WTC11 (cell line): ENCODE measurements at regions not wholly inside any gene's neighbourhood (a gene's known extent, or its start where the extent isn't known, plus 50 kb on each side); places are given as distances from the start of the nearest gene placed in this dataset.

Source experiments
- ATAC-seq: fragments of 200-7000 bp; cut with Tn5 transposase; 2 replicates; pipeline ENCODE4 v1.10.0; 2021; ENCODE audit warnings: mild to moderate bottlenecking, moderate library complexity
- CTCF ChIA-PET: fragments of 300-600 bp; sonication (Branson Sonifier 250); formaldehyde crosslinking; loops from one replicate; lab custom pipeline; 2021; ENCODE audit warnings: antibody characterized with exemption; lab: Charles Lee
- POLR2A ChIA-PET: fragments of 350-600 bp; sonication (Branson Sonifier 250); formaldehyde crosslinking; loops from one replicate; lab custom pipeline; 2021; ENCODE audit warnings: antibody characterized with exemption; lab: Charles Lee
- DNase-seq: peaks from one replicate; pipeline ENCODE4 v3.0.0; 2021; ENCODE audit warnings: low spot score
- H3K27ac Mint-ChIP-seq: 2 replicates; pipeline ENCODE4 v1.8.0; 2021; ENCODE audit warnings: mixed read lengths
- H3K27me3 Mint-ChIP-seq: 2 replicates; pipeline ENCODE4 v1.8.0; 2021; ENCODE audit warnings: low read depth, mild to moderate bottlenecking, moderate library complexity, mixed read lengths
- H3K36me3 Mint-ChIP-seq: 2 replicates; pipeline ENCODE4 v1.8.0; 2021; ENCODE audit warnings: mixed read lengths
- H3K4me1 Mint-ChIP-seq: 2 replicates; pipeline ENCODE4 v1.8.0; 2022; ENCODE audit warnings: mixed read lengths
- H3K4me3 Mint-ChIP-seq: 2 replicates; pipeline ENCODE4 v1.8.0; 2021; ENCODE audit warnings: mild to moderate bottlenecking, moderate library complexity, mixed read lengths
- H3K9me3 Mint-ChIP-seq: 2 replicates; pipeline ENCODE4 v1.8.0; 2021; ENCODE audit warnings: mixed read lengths
- AR ChIP-seq: fragments of 250-450 bp; sonication (Bioruptor Pico); IDR thresholded peaks from 2 replicates; pipeline ENCODE4 v1.9.0; 2021; ENCODE audit warnings: mild to moderate bottlenecking
- ATF2 ChIP-seq: sonication (generic); formaldehyde crosslinking; IDR thresholded peaks from 2 replicates; pipeline ENCODE4 v1.8.1; 2022; ENCODE audit warnings: low read depth, missing genetic modification reagents, borderline replicate concordance
- CDX4 ChIP-seq: fragments of 250-450 bp; sonication (Bioruptor Pico); IDR thresholded peaks from 2 replicates; pipeline ENCODE4 v1.9.0; 2021; ENCODE audit warnings: moderate library complexity, mild to moderate bottlenecking, inconsistent platforms, borderline replicate concordance
- CREM ChIP-seq: sonication (generic); formaldehyde crosslinking; IDR thresholded peaks from 2 replicates; pipeline ENCODE4 v1.8.1; 2022; ENCODE audit warnings: mild to moderate bottlenecking, missing genetic modification reagents, moderate library complexity
- E2F1 ChIP-seq: sonication (generic); formaldehyde crosslinking; IDR thresholded peaks from 2 replicates; pipeline ENCODE4 v1.8.0; 2022; ENCODE audit warnings: mild to moderate bottlenecking, missing genetic modification reagents
- E2F5 ChIP-seq: sonication (generic); formaldehyde crosslinking; IDR thresholded peaks from 2 replicates; pipeline ENCODE4 v1.8.1; 2022; ENCODE audit warnings: mild to moderate bottlenecking, moderate library complexity, missing genetic modification reagents
- FOXP1 ChIP-seq: sonication (generic); formaldehyde crosslinking; IDR thresholded peaks from 2 replicates; pipeline ENCODE4 v1.8.0; 2022; ENCODE audit warnings: missing genetic modification reagents, mild to moderate bottlenecking, moderate library complexity, borderline replicate concordance
- FOXP4 ChIP-seq: sonication (generic); formaldehyde crosslinking; IDR thresholded peaks from 2 replicates; pipeline ENCODE4 v1.8.0; 2022; ENCODE audit warnings: mild to moderate bottlenecking, missing genetic modification reagents
- MLX ChIP-seq: sonication (generic); formaldehyde crosslinking; IDR thresholded peaks from 2 replicates; pipeline ENCODE4 v1.8.1; 2023; ENCODE audit warnings: mild to moderate bottlenecking, missing genetic modification reagents, moderate library complexity
- MXD4 ChIP-seq: fragments of 250-450 bp; sonication (Bioruptor Pico); IDR thresholded peaks from 2 replicates; pipeline ENCODE4 v1.8.0; 2021; ENCODE audit warnings: mild to moderate bottlenecking, moderate library complexity, borderline replicate concordance
- OVOL2 ChIP-seq: fragments of 250-450 bp; sonication (Bioruptor Pico); IDR thresholded peaks from 2 replicates; pipeline ENCODE4 v1.9.0; 2021; ENCODE audit warnings: mild to moderate bottlenecking, borderline replicate concordance
- PREB ChIP-seq: sonication (generic); formaldehyde crosslinking; IDR thresholded peaks from 2 replicates; pipeline ENCODE4 v1.8.1; 2022; ENCODE audit warnings: mild to moderate bottlenecking, missing genetic modification reagents, moderate library complexity, borderline replicate concordance
- RORB ChIP-seq: fragments of 250-450 bp; sonication (Bioruptor Pico); IDR thresholded peaks from 2 replicates; pipeline ENCODE4 v1.9.0; 2021; ENCODE audit warnings: mild to moderate bottlenecking
- TP53 ChIP-seq: sonication (generic); formaldehyde crosslinking; IDR thresholded peaks from 2 replicates; pipeline ENCODE4 v1.8.1; 2023; ENCODE audit warnings: mild to moderate bottlenecking, missing genetic modification reagents
- ZMAT4 ChIP-seq: fragments of 250-450 bp; sonication (Bioruptor Pico); IDR thresholded peaks from 2 replicates; pipeline ENCODE4 v1.9.0; 2021; ENCODE audit warnings: mild to moderate bottlenecking
- ZNF121 ChIP-seq: sonication (generic); formaldehyde crosslinking; IDR thresholded peaks from 2 replicates; pipeline ENCODE4 v1.8.0; 2023; ENCODE audit warnings: missing genetic modification reagents
- ZNF138 ChIP-seq: sonication (generic); formaldehyde crosslinking; conservative IDR thresholded peaks from 2 replicates; pipeline ENCODE4 v1.8.1; 2022; ENCODE audit warnings: mild to moderate bottlenecking, moderate library complexity, missing genetic modification reagents
- ZNF232 ChIP-seq: sonication (generic); formaldehyde crosslinking; IDR thresholded peaks from 2 replicates; pipeline ENCODE4 v1.8.0; 2022; ENCODE audit warnings: mild to moderate bottlenecking, missing genetic modification reagents
- ZNF281 ChIP-seq: sonication (generic); formaldehyde crosslinking; IDR thresholded peaks from 2 replicates; pipeline ENCODE4 v1.8.0; 2023; ENCODE audit warnings: mild to moderate bottlenecking, missing genetic modification reagents
- ZNF671 ChIP-seq: fragments of 250-450 bp; sonication (Bioruptor Pico); IDR thresholded peaks from 2 replicates; pipeline ENCODE4 v1.8.0; 2021; ENCODE audit warnings: mild to moderate bottlenecking

- TF ChIP-seq AR (CRISPR knock-in tag) (no peak), MLX (CRISPR knock-in tag) (no peak), FOXP1 (no peak), RORB (no peak), ZNF121 (CRISPR knock-in tag) (no peak), ZMAT4 (no peak)
Measured at GRCh38 chr4:166675411-166675810, 558.9 kb downstream of the SPOCK3 start (continued).

GRCh38 chr4:166680796-166681195 lies 553.5 kb downstream of the SPOCK3 start:
- Mint-ChIP-seq H3K4me1 (peaks cover 6% of the 10 kb centered on the region; the same call in 1 of the 2 replicates), H3K36me3 (no peaks in the 10 kb centered on the region), H3K27ac (no peak overlapping the region), H3K27me3 (no peaks in the 10 kb centered on the region; the same call in 1 of the 2 replicates), H3K9me3 (no peaks in the 10 kb centered on the region), H3K4me3 (no peak overlapping the region)
- ChIA-PET POLR2A (no interaction called here), CTCF (no interaction called here)
- DNase-seq (no peak), ATAC-seq (no peak)
- TF ChIP-seq E2F5 (CRISPR knock-in tag) (no peak), ZNF281 (CRISPR knock-in tag) (no peak), E2F1 (CRISPR knock-in tag) (no peak), CDX4 (CRISPR knock-in tag) (no peak), FOXP4 (CRISPR knock-in tag) (no peak), OVOL2 (CRISPR knock-in tag) (no peak), TP53 (CRISPR knock-in tag) (no peak), ATF2 (CRISPR knock-in tag) (no peak), MXD4 (no peak), ZNF138 (CRISPR knock-in tag) (no peak), PREB (CRISPR knock-in tag) (no peak), CREM (CRISPR knock-in tag) (no peak), ZNF232 (CRISPR knock-in tag) (no peak), ZNF671 (no peak)
